HG02759 (cell line): ENCODE measurements at regions not wholly inside any gene's neighbourhood (a gene's known extent, or its start where the extent isn't known, plus 50 kb on each side); places are given as distances from the start of the nearest gene placed in this dataset.

Source experiments
- ATAC-seq: cut with Tn5 transposase; IDR thresholded peaks from one replicate; pipeline ENCODE4 v1.9.1; 2021; ENCODE audit warnings: mild to moderate bottlenecking, moderate library complexity; ENCODE audit not compliant: unreplicated experiment

DNA sequence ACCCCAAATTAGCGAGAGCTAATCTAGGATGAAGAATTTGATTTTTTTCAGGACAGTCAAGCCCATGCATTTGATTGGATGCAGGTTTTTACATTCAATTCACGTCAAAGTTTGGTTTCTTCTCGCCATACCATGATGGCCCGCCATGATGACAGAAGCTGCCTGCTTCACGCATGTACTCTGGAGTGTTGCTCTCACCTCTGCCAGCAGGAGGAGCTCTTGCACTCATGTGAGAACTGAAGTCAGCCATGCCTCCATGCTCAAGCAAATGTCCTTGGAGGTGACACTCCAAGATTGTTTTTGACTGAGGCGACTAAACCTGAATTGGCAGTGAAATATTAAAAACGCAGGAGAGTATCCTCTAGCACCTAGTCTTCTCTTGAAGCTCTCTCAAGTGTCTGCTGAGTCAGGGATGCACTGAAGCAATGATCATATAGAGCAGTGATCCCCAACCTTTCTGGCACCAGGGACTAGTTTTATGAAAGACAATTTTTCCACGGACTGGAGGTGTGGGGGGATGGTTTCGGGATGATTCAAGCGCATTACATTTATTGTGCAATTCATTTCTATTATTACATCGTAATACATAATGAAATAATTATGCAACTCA, 120.9 kb downstream of the SAMMSON start:
- peak; percentile 100 for ATAC-seq

DNA sequence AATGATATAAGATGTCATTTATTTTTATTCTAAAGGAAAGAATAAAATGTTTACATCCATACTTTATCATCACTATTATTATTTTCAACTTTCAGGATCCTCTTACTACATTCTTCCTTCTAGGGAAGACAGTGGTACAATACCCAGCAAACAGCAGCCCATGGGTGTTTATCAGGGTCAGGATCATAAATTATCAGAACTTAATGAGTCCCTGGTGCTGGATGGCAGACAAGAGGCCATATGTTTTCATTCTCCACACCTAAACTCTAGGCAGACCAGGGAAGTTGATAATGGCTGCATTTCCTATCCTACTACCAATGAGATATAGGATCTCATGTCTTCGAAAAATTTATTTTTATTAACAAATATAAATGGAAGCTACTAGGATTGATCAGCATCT, 127.7 kb downstream of the SAMMSON start:
- no peak for ATAC-seq

DNA sequence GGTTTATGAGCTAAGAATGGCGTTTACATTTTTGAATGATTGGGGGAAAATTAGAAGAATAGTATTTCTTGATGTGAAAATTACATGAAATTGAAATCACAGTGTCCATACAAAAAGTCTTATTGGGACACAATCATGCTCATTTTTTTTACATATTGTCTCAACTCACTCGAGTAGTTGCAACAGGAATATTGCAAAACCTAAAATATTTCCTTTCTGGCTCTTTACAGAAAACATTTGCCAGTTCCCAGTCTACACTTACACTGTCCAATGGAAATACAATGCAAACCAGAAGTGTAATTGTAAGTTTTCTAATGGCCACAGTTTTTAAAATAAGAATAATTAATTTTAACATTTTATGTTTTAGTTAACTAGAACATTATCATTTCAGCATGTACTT, 137.8 kb downstream of the SAMMSON start:
- ATAC-seq, result no peak

DNA sequence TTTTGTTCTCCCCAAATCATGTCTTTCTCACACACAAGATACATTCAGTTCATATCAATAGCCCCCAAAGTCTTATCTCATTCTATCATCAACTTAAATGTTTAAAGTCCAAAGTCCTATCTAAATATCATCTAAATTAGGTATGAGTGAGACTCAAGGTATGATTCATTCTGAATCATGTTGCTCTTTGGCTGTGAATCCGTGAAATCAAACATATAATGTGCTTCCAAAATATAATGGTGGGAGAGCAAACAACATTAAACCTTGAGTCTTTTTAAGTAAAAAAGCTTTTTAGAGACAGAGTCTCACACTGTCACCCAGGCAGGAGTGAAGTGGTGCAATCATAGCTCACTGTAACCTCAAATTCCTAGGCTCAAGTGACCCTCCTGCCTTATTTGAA, 139.1 kb downstream of the SAMMSON start:
- ATAC-seq, result no peak
